ENCODE measurements at regions not wholly inside any gene's neighbourhood (a gene's known extent, or its start where the extent isn't known, plus 50 kb on each side); places are given as distances from the start of the nearest gene placed in this dataset.
A peak's percentile ranks its signal among the peaks of the same experiment; 100 is the strongest.

DNA sequence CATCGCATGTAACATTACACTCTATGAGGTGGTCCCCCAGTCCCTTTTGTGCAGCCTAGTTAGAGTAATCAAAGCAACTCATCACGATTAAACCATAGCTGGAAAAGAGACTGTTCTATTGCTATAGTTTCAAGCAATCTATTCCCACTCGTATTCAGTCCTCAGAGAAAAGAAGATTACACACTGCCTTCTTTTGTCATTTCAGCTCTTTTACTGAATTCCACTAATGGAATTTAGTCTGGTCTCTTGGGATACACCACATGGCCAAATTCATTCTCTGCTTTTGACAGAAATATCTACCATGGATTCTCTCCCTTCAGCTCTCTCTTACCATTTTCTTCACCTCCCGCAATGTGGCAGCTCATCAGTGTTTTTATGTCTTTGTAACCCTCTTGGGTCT is 108.9 kb upstream of the HDAC9 start:
- Histone ChIP-seq H3K4me3 (ENCODE audit: low read depth, low read length, poor library complexity, severe bottlenecking) (no peak overlapping the region), H3K36me3 (ENCODE audit: insufficient read depth, low read length) (no peaks in the 10 kb centered on the region), H3K9me3 (ENCODE audit: low read length) (no peaks in the 10 kb centered on the region), H3K79me2 (ENCODE audit: insufficient read depth, low read depth, low read length) (no peaks in the 10 kb centered on the region), H3K9me2 (ENCODE audit: insufficient read depth, low read length) (no peaks in the 10 kb centered on the region), H2AFZ (ENCODE audit: low read length) (no peak overlapping the region), H4K20me1 (ENCODE audit: insufficient read depth, low read length) (no peaks in the 10 kb centered on the region; the same call in 1 of the 2 replicates), H3K4me2 (ENCODE audit: low read length) (no peak overlapping the region), H3K4me1 (ENCODE audit: insufficient read depth, low read length, poor library complexity, severe bottlenecking) (peaks cover 8% of the 10 kb centered on the region), H3K27ac (ENCODE audit: low read depth, low read length, poor library complexity, severe bottlenecking) (no peak overlapping the region)
- ChIA-PET POLR2A (interaction anchor here (0.7 to 1.6 kb wide), 5 partner anchors 14 to 407 kb away, joined by 3 to 6 read pairs (median 3); no protein-coding TSS in a partner anchor), CTCF (ENCODE audit: unreplicated experiment) (no interaction called here)
- TF ChIP-seq, protein P1, sequence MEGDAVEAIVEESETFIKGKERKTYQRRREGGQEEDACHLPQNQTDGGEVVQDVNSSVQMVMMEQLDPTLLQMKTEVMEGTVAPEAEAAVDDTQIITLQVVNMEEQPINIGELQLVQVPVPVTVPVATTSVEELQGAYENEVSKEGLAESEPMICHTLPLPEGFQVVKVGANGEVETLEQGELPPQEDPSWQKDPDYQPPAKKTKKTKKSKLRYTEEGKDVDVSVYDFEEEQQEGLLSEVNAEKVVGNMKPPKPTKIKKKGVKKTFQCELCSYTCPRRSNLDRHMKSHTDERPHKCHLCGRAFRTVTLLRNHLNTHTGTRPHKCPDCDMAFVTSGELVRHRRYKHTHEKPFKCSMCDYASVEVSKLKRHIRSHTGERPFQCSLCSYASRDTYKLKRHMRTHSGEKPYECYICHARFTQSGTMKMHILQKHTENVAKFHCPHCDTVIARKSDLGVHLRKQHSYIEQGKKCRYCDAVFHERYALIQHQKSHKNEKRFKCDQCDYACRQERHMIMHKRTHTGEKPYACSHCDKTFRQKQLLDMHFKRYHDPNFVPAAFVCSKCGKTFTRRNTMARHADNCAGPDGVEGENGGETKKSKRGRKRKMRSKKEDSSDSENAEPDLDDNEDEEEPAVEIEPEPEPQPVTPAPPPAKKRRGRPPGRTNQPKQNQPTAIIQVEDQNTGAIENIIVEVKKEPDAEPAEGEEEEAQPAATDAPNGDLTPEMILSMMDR (conservative IDR thresholded peaks at IDR 0.05; ENCODE audit: low read length), result no peak
- TF ChIP-seq EZH2phosphoT487 (IDR thresholded peaks at IDR 0.05; ENCODE audit: borderline replicate concordance, low read depth, low read length), result no peak
- intact Hi-C loops (cut with micrococcal nuclease; ENCODE audit: unreplicated experiment), result no loop called here
- DNase-seq (ENCODE audit: low spot score), result no peak
- BruUV-seq (replicated peaks), result no TSS peak

DNA sequence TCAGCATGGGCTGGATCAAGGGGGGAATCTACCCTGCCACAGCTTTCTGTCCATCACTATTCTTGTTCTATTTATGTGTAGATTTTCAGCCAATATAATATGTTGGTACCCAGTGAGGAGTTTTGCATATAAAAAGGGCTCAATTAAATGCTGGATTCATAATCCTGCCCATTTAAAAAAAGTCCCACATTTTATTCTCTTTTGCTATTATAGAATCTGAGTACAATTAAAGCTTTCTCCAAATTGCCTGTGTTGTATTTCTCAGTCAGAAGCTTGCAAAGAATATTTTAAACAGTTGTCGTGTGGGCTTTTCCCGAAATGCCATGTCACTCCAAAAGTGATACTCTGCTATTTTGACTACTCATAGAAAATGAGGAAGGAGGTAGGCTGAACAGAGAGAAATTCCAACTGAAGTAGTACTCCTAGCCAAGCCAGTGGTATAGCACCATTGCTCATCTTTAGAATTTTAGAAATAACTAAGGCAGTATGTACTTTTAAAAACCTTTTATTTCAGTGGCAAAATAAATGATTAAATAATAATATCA is 108.3 kb upstream of the HDAC9 start:
- intact Hi-C loops (cut with micrococcal nuclease; ENCODE audit: unreplicated experiment), result no loop called here

GRCh38 chr7:18390535-18390907 is 105.0 kb upstream of the HDAC9 start:
- Histone ChIP-seq H3K4me1 (ENCODE audit: insufficient read depth, low read length, poor library complexity, severe bottlenecking) (peaks cover 8% of the 10 kb centered on the region), H3K9me3 (ENCODE audit: low read length) (no peaks in the 10 kb centered on the region), H2AFZ (ENCODE audit: low read length) (no peak overlapping the region), H4K20me1 (ENCODE audit: insufficient read depth, low read length) (no peaks in the 10 kb centered on the region; the same call in 1 of the 2 replicates), H3K36me3 (ENCODE audit: insufficient read depth, low read length) (no peaks in the 10 kb centered on the region), H3K4me3 (ENCODE audit: low read depth, low read length, poor library complexity, severe bottlenecking) (no peak overlapping the region), H3K27ac (ENCODE audit: low read depth, low read length, poor library complexity, severe bottlenecking) (no peak overlapping the region), H3K9me2 (ENCODE audit: insufficient read depth, low read length) (no peaks in the 10 kb centered on the region), H3K79me2 (ENCODE audit: insufficient read depth, low read depth, low read length) (no peaks in the 10 kb centered on the region), H3K4me2 (ENCODE audit: low read length) (peak overlapping the region; percentile 18)
- no peak for DNase-seq (ENCODE audit: low spot score)
- ChIA-PET CTCF (ENCODE audit: unreplicated experiment) (no interaction called here), POLR2A (interaction anchor here (0.6 to 1.7 kb wide), 5 partner anchors 19 to 781 kb away, joined by 3 to 4 read pairs (median 3); no protein-coding TSS in a partner anchor)
- no TSS peak for BruUV-seq (replicated peaks)
- intact Hi-C loops (cut with micrococcal nuclease; ENCODE audit: unreplicated experiment), result no loop called here
- no peak for TF ChIP-seq EZH2phosphoT487 (IDR thresholded peaks at IDR 0.05; ENCODE audit: borderline replicate concordance, low read depth, low read length)
- TF ChIP-seq, protein P1 (conservative IDR thresholded peaks at IDR 0.05; ENCODE audit: low read length), result no peak

More for the DNA sequence above, 108.3 kb upstream of the HDAC9 start:
- Histone ChIP-seq H3K4me1 (ENCODE audit: insufficient read depth, low read length, poor library complexity, severe bottlenecking) (peaks cover 8% of the 10 kb centered on the region), H3K4me2 (ENCODE audit: low read length) (no peak overlapping the region), H3K36me3 (ENCODE audit: insufficient read depth, low read length) (no peaks in the 10 kb centered on the region), H3K9me2 (ENCODE audit: insufficient read depth, low read length) (no peaks in the 10 kb centered on the region), H3K27ac (ENCODE audit: low read depth, low read length, poor library complexity, severe bottlenecking) (no peak overlapping the region), H3K4me3 (ENCODE audit: low read depth, low read length, poor library complexity, severe bottlenecking) (no peak overlapping the region), H3K79me2 (ENCODE audit: insufficient read depth, low read depth, low read length) (no peaks in the 10 kb centered on the region), H3K9me3 (ENCODE audit: low read length) (no peaks in the 10 kb centered on the region), H4K20me1 (ENCODE audit: insufficient read depth, low read length) (no peaks in the 10 kb centered on the region; the same call in 1 of the 2 replicates), H2AFZ (ENCODE audit: low read length) (no peak overlapping the region)
- CTCF ChIA-PET (ENCODE audit: unreplicated experiment), result no interaction called here
- no TSS peak for BruUV-seq (replicated peaks)
- no peak for TF ChIP-seq EZH2phosphoT487 (IDR thresholded peaks at IDR 0.05; ENCODE audit: borderline replicate concordance, low read depth, low read length)
- TF ChIP-seq, protein P1 (conservative IDR thresholded peaks at IDR 0.05; ENCODE audit: low read length), result no peak
- no peak for DNase-seq (ENCODE audit: low spot score)
- POLR2A ChIA-PET, result interaction anchor here (0.7 to 1.6 kb wide), 5 partner anchors 13 to 406 kb away, joined by 3 to 6 read pairs (median 3); no protein-coding TSS in a partner anchor
